ENCODE measurements at regions not wholly inside any gene's neighbourhood (a gene's known extent, or its start where the extent isn't known, plus 50 kb on each side); places are given as distances from the start of the nearest gene placed in this dataset.

DNA sequence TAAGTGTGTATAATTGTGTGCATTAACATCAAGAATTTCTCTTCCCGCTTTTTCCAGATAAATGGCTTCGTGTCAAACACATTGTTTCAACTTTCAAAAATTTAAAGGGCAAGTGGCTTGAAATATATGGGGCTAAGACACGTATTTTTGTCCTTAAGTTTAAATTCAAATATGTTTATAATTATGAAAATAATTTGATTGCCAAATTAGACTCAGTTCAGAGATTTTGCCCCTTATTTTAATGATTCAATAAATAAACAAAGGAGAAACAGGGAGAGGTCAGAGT, 1159.2 kb upstream of the MIR17HG start:
- no peak for TF ChIP-seq ZNF274 (IDR thresholded peaks at IDR 0.05; ENCODE audit: low read depth, low read length)
- TF ChIP-seq YY1 (IDR thresholded peaks at IDR 0.05; ENCODE audit: insufficient read depth, insufficient read length), result no peak
